ENCODE measurements at regions not wholly inside any gene's neighbourhood (a gene's known extent, or its start where the extent isn't known, plus 50 kb on each side); places are given as distances from the start of the nearest gene placed in this dataset.

- H3K4me3 ChIP-seq (ENCODE audit: control insufficient read depth in 1 of 7, extremely low read depth in 1 of 7, insufficient read depth in 4 of 7, low read depth in 2 of 7, low read length in 6 of 7): no peak overlapping the region
- H3K4me1 ChIP-seq (ENCODE audit: control extremely low read depth in 1 of 4, control insufficient read depth in 4 of 4, insufficient read depth in 4 of 4, low read length in 3 of 4): peaks cover 0 to 6% (median 0%) of the 10 kb centered on the region in 4 experiments
- ChIA-PET CTCF (interaction anchor here (1.4 to 1.5 kb wide), 2 partner anchors 12 to 13 kb away, joined by 3 to 4 read pairs; no protein-coding TSS in a partner anchor), POLR2A (no interaction called here)
- 97% methylated on average over 3 of the region's 3 CpGs for WGBS (ENCODE audit: insufficient coverage)
- peaks cover 0 to 4% (median 0%) of the 10 kb centered on the region in 5 experiments for H3K27me3 ChIP-seq (replicated peaks in 2 of 5; ENCODE audit: control insufficient read depth in 4 of 5, insufficient read depth in 5 of 5, low read length in 4 of 5)
- no peak overlapping the region for H3K27ac ChIP-seq (ENCODE audit: insufficient read depth in 1 of 2, low read depth in 1 of 2, low read length in 2 of 2, poor library complexity in 1 of 2, severe bottlenecking in 2 of 2)
- no peak for DNase-seq
- no peaks in the 10 kb centered on the region for H3K36me3 ChIP-seq (ENCODE audit: control insufficient read depth in 4 of 4, insufficient read depth in 4 of 4, low read length in 3 of 4)
- peaks cover 0 to 5% (median 2%) of the 10 kb centered on the region in 5 experiments for H3K9me3 ChIP-seq (ENCODE audit: control extremely low read depth in 1 of 5, control insufficient read depth in 4 of 5, insufficient read depth in 2 of 5, low read depth in 1 of 5, low read length in 4 of 5)
Measured at GRCh38 chr2:12330916-12331315, 385.8 kb upstream of the TRIB2 start.

GRCh38 chr2:12331698-12332097, 385.0 kb upstream of the TRIB2 start:
- CTCF ChIA-PET: interaction anchor here (1.4 to 1.5 kb wide), 2 partner anchors 12 to 13 kb away, joined by 3 to 4 read pairs; no protein-coding TSS in a partner anchor
- H3K27ac ChIP-seq (ENCODE audit: insufficient read depth in 1 of 2, low read depth in 1 of 2, low read length in 2 of 2, poor library complexity in 1 of 2, severe bottlenecking in 2 of 2): no peak overlapping the region
- peaks cover 0 to 2% (median 0%) of the 10 kb centered on the region in 4 experiments for H3K4me1 ChIP-seq (ENCODE audit: control extremely low read depth in 1 of 4, control insufficient read depth in 4 of 4, insufficient read depth in 4 of 4, low read length in 3 of 4)
- H3K36me3 ChIP-seq (ENCODE audit: control insufficient read depth in 4 of 4, insufficient read depth in 4 of 4, low read length in 3 of 4): no peaks in the 10 kb centered on the region
- POLR2A ChIA-PET: no interaction called here
- WGBS (ENCODE audit: insufficient coverage): 100% methylated on average over 2 of the region's 2 CpGs
- H3K4me3 ChIP-seq (ENCODE audit: control insufficient read depth in 1 of 7, extremely low read depth in 1 of 7, insufficient read depth in 4 of 7, low read depth in 2 of 7, low read length in 6 of 7): no peak overlapping the region
- peaks cover 0 to 4% (median 0%) of the 10 kb centered on the region in 5 experiments for H3K27me3 ChIP-seq (replicated peaks in 2 of 5; ENCODE audit: control insufficient read depth in 4 of 5, insufficient read depth in 5 of 5, low read length in 4 of 5)
- peaks cover 1 to 5% (median 3%) of the 10 kb centered on the region in 5 experiments for H3K9me3 ChIP-seq (ENCODE audit: control extremely low read depth in 1 of 5, control insufficient read depth in 4 of 5, insufficient read depth in 2 of 5, low read depth in 1 of 5, low read length in 4 of 5)
- no peak for DNase-seq

GRCh38 chr2:12333293-12333692, 383.4 kb upstream of the TRIB2 start:
- ChIA-PET POLR2A (no interaction called here), CTCF (no interaction called here)
- H3K27ac ChIP-seq (ENCODE audit: insufficient read depth in 1 of 2, low read depth in 1 of 2, low read length in 2 of 2, poor library complexity in 1 of 2, severe bottlenecking in 2 of 2): no peak overlapping the region
- no peaks in the 10 kb centered on the region for H3K36me3 ChIP-seq (ENCODE audit: control insufficient read depth in 4 of 4, insufficient read depth in 4 of 4, low read length in 3 of 4)
- WGBS (ENCODE audit: insufficient coverage): 75% methylated on average over 1 of the region's 2 CpGs
- no peak for DNase-seq
- no peaks in the 10 kb centered on the region for H3K4me1 ChIP-seq (ENCODE audit: control extremely low read depth in 1 of 4, control insufficient read depth in 4 of 4, insufficient read depth in 4 of 4, low read length in 3 of 4)
- peaks cover 0 to 4% (median 0%) of the 10 kb centered on the region in 5 experiments for H3K27me3 ChIP-seq (replicated peaks in 2 of 5; ENCODE audit: control insufficient read depth in 4 of 5, insufficient read depth in 5 of 5, low read length in 4 of 5)
- H3K9me3 ChIP-seq (ENCODE audit: control extremely low read depth in 1 of 5, control insufficient read depth in 4 of 5, insufficient read depth in 2 of 5, low read depth in 1 of 5, low read length in 4 of 5): peaks cover 1 to 4% (median 3%) of the 10 kb centered on the region in 5 experiments
- no peak overlapping the region for H3K4me3 ChIP-seq (ENCODE audit: control insufficient read depth in 1 of 7, extremely low read depth in 1 of 7, insufficient read depth in 4 of 7, low read depth in 2 of 7, low read length in 6 of 7)

- ChIA-PET POLR2A (no interaction called here), CTCF (no interaction called here)
- H3K27ac ChIP-seq (ENCODE audit: insufficient read depth in 1 of 2, low read depth in 1 of 2, low read length in 2 of 2, poor library complexity in 1 of 2, severe bottlenecking in 2 of 2): no peak overlapping the region
- H3K4me3 ChIP-seq (ENCODE audit: control insufficient read depth in 1 of 7, extremely low read depth in 1 of 7, insufficient read depth in 4 of 7, low read depth in 2 of 7, low read length in 6 of 7): no peak overlapping the region
- no peaks in the 10 kb centered on the region for H3K4me1 ChIP-seq (ENCODE audit: control extremely low read depth in 1 of 4, control insufficient read depth in 4 of 4, insufficient read depth in 4 of 4, low read length in 3 of 4)
- H3K9me3 ChIP-seq (ENCODE audit: control extremely low read depth in 1 of 5, control insufficient read depth in 4 of 5, insufficient read depth in 2 of 5, low read depth in 1 of 5, low read length in 4 of 5): peaks cover 0 to 3% (median 2%) of the 10 kb centered on the region in 5 experiments
- H3K27me3 ChIP-seq (replicated peaks in 2 of 5; ENCODE audit: control insufficient read depth in 4 of 5, insufficient read depth in 5 of 5, low read length in 4 of 5): peaks cover 0 to 2% (median 0%) of the 10 kb centered on the region in 5 experiments
- H3K36me3 ChIP-seq (ENCODE audit: control insufficient read depth in 4 of 4, insufficient read depth in 4 of 4, low read length in 3 of 4): no peaks in the 10 kb centered on the region
- 95% methylated on average over 11 of the region's 11 CpGs for WGBS (ENCODE audit: insufficient coverage)
- no peak for DNase-seq
Measured at GRCh38 chr2:12334412-12334966, 382.2 kb upstream of the TRIB2 start.

- WGBS (ENCODE audit: insufficient coverage): 78% methylated on average over 5 of the region's 6 CpGs
- CTCF ChIA-PET: no interaction called here
Measured at GRCh38 chr2:12335131-12335530, 381.6 kb upstream of the TRIB2 start.

GRCh38 chr2:12335995-12336394, 380.7 kb upstream of the TRIB2 start:
- WGBS (ENCODE audit: insufficient coverage): 100% methylated on average over 1 of the region's 2 CpGs
- Histone ChIP-seq H3K36me3 (ENCODE audit: control insufficient read depth in 4 of 4, insufficient read depth in 4 of 4, low read length in 3 of 4) (no peaks in the 10 kb centered on the region), H3K4me1 (ENCODE audit: control extremely low read depth in 1 of 4, control insufficient read depth in 4 of 4, insufficient read depth in 4 of 4, low read length in 3 of 4) (no peaks in the 10 kb centered on the region), H3K27ac (ENCODE audit: insufficient read depth in 1 of 2, low read depth in 1 of 2, low read length in 2 of 2, poor library complexity in 1 of 2, severe bottlenecking in 2 of 2) (no peak overlapping the region), H3K9me3 (ENCODE audit: control extremely low read depth in 1 of 5, control insufficient read depth in 4 of 5, insufficient read depth in 2 of 5, low read depth in 1 of 5, low read length in 4 of 5) (peaks cover 0 to 3% (median 2%) of the 10 kb centered on the region in 5 experiments), H3K27me3 (replicated peaks in 2 of 5; ENCODE audit: control insufficient read depth in 4 of 5, insufficient read depth in 5 of 5, low read length in 4 of 5) (no peaks in the 10 kb centered on the region), H3K4me3 (ENCODE audit: control insufficient read depth in 1 of 7, extremely low read depth in 1 of 7, insufficient read depth in 4 of 7, low read depth in 2 of 7, low read length in 6 of 7) (no peak overlapping the region)
- no peak for DNase-seq
- POLR2A ChIA-PET: no interaction called here
- CTCF ChIA-PET: no interaction called here

More at GRCh38 chr2:12335131-12335530, 381.6 kb upstream of the TRIB2 start:
- POLR2A ChIA-PET: no interaction called here
- Histone ChIP-seq H3K36me3 (ENCODE audit: control insufficient read depth in 4 of 4, insufficient read depth in 4 of 4, low read length in 3 of 4) (no peaks in the 10 kb centered on the region), H3K27ac (ENCODE audit: insufficient read depth in 1 of 2, low read depth in 1 of 2, low read length in 2 of 2, poor library complexity in 1 of 2, severe bottlenecking in 2 of 2) (no peak overlapping the region), H3K4me1 (ENCODE audit: control extremely low read depth in 1 of 4, control insufficient read depth in 4 of 4, insufficient read depth in 4 of 4, low read length in 3 of 4) (no peaks in the 10 kb centered on the region), H3K9me3 (ENCODE audit: control extremely low read depth in 1 of 5, control insufficient read depth in 4 of 5, insufficient read depth in 2 of 5, low read depth in 1 of 5, low read length in 4 of 5) (peaks cover 0 to 3% (median 2%) of the 10 kb centered on the region in 5 experiments), H3K4me3 (ENCODE audit: control insufficient read depth in 1 of 7, extremely low read depth in 1 of 7, insufficient read depth in 4 of 7, low read depth in 2 of 7, low read length in 6 of 7) (no peak overlapping the region), H3K27me3 (replicated peaks in 2 of 5; ENCODE audit: control insufficient read depth in 4 of 5, insufficient read depth in 5 of 5, low read length in 4 of 5) (no peaks in the 10 kb centered on the region)
- no peak for DNase-seq

GRCh38 chr2:12338946-12339697, 377.6 kb upstream of the TRIB2 start:
- H3K4me1 ChIP-seq (ENCODE audit: control extremely low read depth in 1 of 4, control insufficient read depth in 4 of 4, insufficient read depth in 4 of 4, low read length in 3 of 4): no peaks in the 10 kb centered on the region
- peaks cover 0 to 3% (median 0%) of the 10 kb centered on the region in 5 experiments for H3K9me3 ChIP-seq (ENCODE audit: control extremely low read depth in 1 of 5, control insufficient read depth in 4 of 5, insufficient read depth in 2 of 5, low read depth in 1 of 5, low read length in 4 of 5)
- ChIA-PET CTCF (interaction anchor here (1.2 to 1.5 kb wide), 2 partner anchors 10 to 29 kb away, joined by 3 to 5 read pairs; no protein-coding TSS in a partner anchor), POLR2A (no interaction called here)
- DNase-seq: no peak
- no peaks in the 10 kb centered on the region for H3K36me3 ChIP-seq (ENCODE audit: control insufficient read depth in 4 of 4, insufficient read depth in 4 of 4, low read length in 3 of 4)
- H3K27ac ChIP-seq (ENCODE audit: insufficient read depth in 1 of 2, low read depth in 1 of 2, low read length in 2 of 2, poor library complexity in 1 of 2, severe bottlenecking in 2 of 2): no peak overlapping the region
- WGBS (ENCODE audit: insufficient coverage): 87% methylated on average over 7 of the region's 7 CpGs
- H3K4me3 ChIP-seq (ENCODE audit: control insufficient read depth in 1 of 7, extremely low read depth in 1 of 7, insufficient read depth in 4 of 7, low read depth in 2 of 7, low read length in 6 of 7): no peak overlapping the region
- no peaks in the 10 kb centered on the region for H3K27me3 ChIP-seq (replicated peaks in 2 of 5; ENCODE audit: control insufficient read depth in 4 of 5, insufficient read depth in 5 of 5, low read length in 4 of 5)

All from common myeloid progenitor, CD34-positive (primary cell).